NCI-H2196 (cell line): ENCODE measurements at regions not wholly inside any gene's neighbourhood (a gene's known extent, or its start where the extent isn't known, plus 50 kb on each side); places are given as distances from the start of the nearest gene placed in this dataset.
A peak's percentile ranks its signal among the peaks of the same experiment; 100 is the strongest.

Experiments used
- DNase-seq: peaks from one replicate; lab custom pipeline; 2025; ENCODE audit not compliant: unreplicated experiment; lab: John Stamatoyannopoulos, UW

DNA sequence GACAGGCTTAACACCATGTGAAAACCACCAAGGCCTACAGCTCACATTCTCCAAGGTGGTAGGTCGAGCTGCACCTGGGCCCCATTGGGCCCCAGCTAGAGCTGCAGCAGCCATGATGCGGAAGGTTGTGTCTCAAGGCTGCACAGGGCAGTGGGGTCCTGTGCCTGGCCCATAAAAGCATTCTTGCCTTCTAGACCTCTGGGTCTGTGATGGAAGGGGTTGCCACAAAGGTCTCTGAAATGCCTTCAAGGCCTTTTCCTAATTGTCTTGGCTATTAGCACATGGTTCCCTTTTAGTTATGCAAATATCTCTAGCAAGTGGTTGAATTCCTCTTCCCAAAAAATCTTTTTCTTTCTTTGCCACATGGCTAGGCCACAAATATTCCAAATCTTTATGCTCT, 52.5 kb upstream of the C11orf58 start:
- DNase-seq: no peak

GRCh38 chr11:16678466-16679116, 59.9 kb upstream of the C11orf58 start:
- no peak for DNase-seq

GRCh38 chr11:16669799-16670415, 68.5 kb upstream of the C11orf58 start:
- DNase-seq: no peak

- DNase-seq: no peak
These were observed 105.9 kb upstream of the C11orf58 start for GRCh38 chr11:16632295-16633200.

- DNase-seq: no peak
These were observed 107.8 kb upstream of the C11orf58 start for GRCh38 chr11:16630651-16631050.

DNA sequence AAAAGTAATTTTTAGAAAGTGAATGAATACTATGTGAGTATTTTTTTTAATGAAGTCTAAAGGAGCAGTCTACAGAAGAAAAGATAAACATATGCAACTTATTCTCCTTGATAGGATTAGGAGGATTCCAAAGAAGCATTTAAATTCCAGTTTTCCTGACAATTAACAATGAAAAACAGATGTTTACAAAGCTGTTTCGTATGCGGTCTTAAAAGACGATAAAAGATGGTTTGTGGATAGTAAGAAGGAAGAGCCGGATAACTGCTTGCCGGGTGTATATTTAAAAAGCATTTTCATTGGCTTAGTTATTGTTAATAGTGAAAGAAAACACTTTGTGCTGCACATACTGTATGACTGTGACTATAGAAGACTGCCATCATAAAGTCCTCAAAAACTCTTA, 120.0 kb upstream of the C11orf58 start:
- no peak for DNase-seq

GRCh38 chr11:16615480-16615879, 123.0 kb upstream of the C11orf58 start:
- no peak for DNase-seq

DNA sequence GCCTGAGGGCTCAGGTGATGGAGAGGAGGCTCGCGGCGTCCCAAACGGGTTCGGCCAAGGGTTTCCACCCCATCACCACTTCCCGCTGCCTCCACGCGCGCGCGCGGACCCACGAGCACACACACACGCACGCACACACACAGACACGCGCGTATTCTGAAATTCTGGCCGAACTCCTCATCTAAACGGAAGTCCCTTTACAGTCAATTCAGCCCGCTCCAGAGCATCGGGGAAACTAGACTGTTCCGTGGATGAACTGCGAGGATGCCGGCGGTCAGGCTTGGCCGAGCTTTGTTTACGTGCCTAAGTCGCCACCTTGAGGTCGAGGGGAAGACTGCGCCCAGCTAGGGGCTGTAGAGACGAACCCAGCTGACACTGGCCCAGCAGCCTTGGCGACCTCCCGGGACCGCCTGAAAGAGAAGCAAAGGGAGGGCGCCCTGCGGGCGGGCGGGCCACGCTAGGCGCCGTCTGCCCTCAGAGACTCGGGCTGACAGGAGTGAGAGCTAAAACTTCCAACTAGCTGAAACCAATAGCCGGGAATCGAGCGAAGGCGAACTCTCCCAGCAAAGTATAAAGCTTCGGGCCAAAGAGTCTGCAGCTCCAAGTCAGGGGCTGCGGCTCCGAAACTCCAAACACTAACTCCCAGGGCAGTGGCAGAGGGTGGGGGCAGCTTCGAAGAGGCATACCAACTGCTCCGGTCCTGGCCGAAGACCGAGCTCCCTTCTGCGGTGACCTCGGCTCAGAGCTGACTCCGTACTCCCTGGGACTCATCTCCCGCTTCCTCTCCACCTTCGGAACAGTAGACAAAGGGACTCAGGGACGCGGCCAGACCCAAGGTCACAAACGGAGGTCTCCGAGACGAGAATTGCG, 124.7 kb upstream of the C11orf58 start:
- peak; percentile 85 for DNase-seq

GRCh38 chr11:16613262-16613511, 125.3 kb upstream of the C11orf58 start:
- DNase-seq: no peak

DNA sequence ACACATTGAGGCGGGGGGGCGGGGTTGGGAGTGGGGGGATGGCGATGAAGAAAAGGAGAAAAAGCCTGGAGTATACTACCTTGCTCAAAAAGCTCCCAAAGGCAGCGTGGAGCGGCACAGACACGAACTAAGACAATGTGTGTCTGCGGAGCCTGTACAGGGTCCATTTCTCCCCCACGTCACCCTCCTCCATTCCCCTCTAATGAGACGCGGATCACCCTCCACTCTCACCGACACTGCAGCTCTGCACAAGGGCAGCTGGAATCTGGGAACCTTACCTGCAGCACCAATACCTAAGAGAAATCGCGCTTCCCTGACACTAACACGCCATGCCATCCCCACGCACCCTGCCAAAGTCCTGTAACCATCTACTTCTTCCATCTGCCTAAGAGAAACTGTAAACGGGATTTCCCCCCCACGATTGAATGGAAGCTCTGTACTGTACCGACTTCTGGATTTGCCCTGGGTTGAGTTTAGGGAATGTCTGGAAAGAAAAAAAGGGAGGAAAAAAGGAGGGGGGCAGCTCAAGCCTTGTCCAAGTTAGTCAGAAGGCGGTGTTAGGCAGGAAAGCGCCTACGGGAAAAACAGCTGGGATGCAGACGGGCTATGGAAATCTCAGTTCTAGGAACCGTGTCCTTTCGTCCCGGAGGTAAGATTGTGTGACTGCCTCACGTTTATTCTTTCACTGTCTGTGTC, 125.7 kb upstream of the C11orf58 start:
- no peak for DNase-seq

- DNase-seq: no peak
These were observed 126.4 kb upstream of the C11orf58 start for GRCh38 chr11:16611926-16612565.

GRCh38 chr11:16611401-16611921, 127.0 kb upstream of the C11orf58 start:
- no peak for DNase-seq

DNA sequence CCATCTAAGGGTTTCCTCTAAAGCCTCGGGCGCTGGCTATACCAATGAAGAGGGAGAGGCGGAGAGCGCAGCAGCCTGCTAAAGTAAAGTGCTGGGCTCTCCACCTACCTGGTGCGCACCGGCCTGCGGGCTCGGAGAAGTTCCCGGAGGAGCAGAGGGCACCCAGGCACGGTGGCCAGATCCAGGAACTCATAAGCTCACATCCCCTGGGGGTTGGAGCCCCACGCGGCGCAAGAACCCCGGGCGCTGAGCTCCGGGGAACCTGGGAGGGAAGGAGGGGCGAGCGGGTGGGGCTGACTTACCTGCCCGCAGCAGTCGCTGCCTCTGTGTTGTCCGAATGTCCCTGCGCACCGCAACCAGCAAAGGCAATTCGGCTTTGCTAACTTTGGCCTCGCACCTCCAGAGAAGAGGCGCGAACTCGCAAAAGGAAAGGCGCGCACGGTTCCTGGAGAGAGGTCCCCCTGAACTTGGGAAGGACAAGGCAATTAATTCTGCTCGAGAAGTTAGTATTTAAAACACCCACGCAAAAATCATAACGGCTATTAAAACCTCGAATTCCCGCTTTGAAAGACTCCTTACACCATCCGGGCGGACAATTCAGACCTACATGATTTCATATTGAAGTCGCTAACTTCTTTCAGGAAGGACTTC, 127.6 kb upstream of the C11orf58 start:
- DNase-seq: no peak

DNA sequence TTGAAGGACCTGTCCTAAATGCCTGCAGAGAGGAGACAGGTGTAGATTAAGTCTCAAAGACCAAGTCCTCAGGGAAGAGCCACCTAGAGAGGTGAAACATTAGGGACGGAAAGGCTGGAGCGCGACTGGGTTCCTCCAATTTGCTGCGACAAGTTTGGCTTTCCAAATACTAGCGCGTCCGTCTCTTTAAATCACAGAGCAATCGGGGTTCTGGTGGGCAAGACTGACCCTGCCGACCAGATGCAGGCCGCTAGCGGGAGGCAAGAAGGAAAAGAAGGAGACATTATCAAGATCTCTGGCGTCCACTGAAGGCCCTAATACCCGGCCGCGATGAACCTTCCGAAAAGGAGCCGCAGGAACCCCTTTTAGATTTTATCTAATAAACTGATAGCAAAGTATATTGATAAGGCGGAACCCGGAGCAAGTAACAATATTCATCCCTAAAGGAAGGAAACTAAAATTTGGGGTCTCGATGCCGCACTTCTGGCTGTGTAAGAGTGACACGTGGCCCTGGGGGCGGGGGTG, 128.2 kb upstream of the C11orf58 start:
- no peak for DNase-seq

GRCh38 chr11:16609769-16610168, 128.7 kb upstream of the C11orf58 start:
- no peak for DNase-seq

- peak; percentile 42 for DNase-seq
These were observed 130.5 kb upstream of the C11orf58 start for GRCh38 chr11:16607675-16608644.

GRCh38 chr11:16606784-16607674, 131.4 kb upstream of the C11orf58 start:
- DNase-seq: peak; percentile 46
